NCI-H345 treated with DMSO at 0.1 percent for 48 hours (cell line): ENCODE measurements at regions not wholly inside any gene's neighbourhood (a gene's known extent, or its start where the extent isn't known, plus 50 kb on each side); places are given as distances from the start of the nearest gene placed in this dataset.

Experiments
- DNase-seq: peaks from one replicate; lab custom pipeline; 2025; ENCODE audit not compliant: unreplicated experiment; lab: John Stamatoyannopoulos, UW

DNA sequence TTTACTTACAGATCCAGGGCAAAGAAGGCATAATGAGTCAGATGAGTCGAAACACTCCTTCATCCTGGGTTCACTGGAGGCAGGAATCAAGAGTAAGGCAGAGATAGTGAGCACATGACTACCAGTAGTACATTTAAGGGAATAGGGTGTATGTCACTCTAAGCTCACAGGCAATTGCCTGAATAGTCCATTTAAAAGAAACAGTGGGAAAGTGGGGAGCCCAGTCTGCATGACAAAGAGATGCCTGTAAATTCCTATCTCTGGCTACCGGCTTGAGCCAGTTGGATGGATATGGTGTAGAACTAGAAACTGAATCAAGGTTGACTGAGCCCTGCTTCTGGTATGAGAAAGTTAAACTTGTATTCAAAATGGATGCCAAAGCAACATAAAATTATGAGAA, 861.5 kb upstream of the ZWINT start:
- DNase-seq: no peak

- no peak for DNase-seq
Observed at GRCh38 chr10:57222129-57222528, 861.1 kb upstream of the ZWINT start.

DNA sequence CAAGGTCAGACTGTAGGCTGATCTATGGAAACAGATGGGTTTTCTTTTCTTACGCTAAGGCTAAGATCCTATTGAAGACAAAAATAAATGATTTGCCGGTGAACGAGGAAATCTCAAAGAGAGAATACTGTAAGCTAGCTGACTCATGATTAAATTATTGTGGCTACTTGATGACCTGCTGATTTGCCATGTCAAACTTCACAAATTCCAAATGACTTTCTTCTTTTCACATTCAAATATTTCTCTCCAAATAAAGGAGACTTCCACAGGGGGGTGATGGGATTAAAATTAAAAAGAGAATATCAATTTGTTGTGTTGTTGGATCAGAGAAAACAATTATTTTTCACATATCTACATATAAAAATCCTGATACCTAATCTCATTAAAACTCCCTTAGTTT, 860.6 kb upstream of the ZWINT start:
- no peak for DNase-seq

- no peak for DNase-seq
Observed at GRCh38 chr10:57218382-57218781, 857.3 kb upstream of the ZWINT start.

DNA sequence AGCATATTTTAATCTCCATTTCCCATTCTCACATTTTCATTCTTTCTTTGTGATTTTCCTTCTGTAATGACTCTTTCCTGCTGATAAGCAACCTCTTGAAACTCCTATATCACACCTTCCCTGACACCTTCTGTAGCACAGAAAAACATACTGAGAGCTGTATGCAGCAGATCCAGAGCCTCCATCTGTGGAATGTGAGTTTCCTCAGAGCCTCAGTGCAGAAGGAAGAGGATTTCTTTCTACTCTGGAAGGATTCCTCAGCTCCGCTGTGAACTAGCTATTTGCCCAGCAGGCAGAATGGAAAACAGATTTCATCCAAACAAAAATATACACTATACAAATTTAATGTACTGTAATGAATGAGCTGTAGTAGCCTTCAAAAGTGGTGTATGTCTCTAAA, 841.3 kb upstream of the ZWINT start:
- no peak for DNase-seq

DNA sequence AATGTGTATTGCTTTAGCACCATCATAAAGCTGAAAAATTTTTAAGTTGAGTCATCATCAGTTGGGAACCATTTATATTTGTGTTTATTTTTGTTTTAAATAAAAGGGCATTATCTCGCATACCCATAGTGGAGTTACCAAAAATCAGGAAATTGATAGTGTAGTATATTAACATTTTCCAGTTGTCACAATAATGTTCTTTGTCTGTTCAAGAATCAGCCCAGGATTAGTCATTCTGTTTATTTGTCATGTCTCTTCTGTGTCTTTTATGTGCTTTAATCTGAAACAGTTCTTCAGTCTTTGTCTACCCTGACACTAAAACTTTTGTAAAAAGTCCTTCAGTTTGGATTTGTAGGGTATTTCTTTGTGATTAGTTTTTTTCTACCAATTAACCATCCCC, 827.8 kb upstream of the ZWINT start:
- DNase-seq: no peak

- no peak for DNase-seq
Observed at GRCh38 chr10:57186201-57186600, 825.1 kb upstream of the ZWINT start.

- no peak for DNase-seq
Observed at GRCh38 chr10:57169597-57169996, 808.5 kb upstream of the ZWINT start.

- no peak for DNase-seq
Observed at GRCh38 chr10:57168611-57169240, 807.7 kb upstream of the ZWINT start.

- DNase-seq: no peak
Observed at GRCh38 chr10:57165671-57166070, 804.6 kb upstream of the ZWINT start.

- no peak for DNase-seq
Observed at GRCh38 chr10:57162231-57162630, 801.2 kb upstream of the ZWINT start.

GRCh38 chr10:57161157-57161556, 800.1 kb upstream of the ZWINT start:
- DNase-seq: no peak

DNA sequence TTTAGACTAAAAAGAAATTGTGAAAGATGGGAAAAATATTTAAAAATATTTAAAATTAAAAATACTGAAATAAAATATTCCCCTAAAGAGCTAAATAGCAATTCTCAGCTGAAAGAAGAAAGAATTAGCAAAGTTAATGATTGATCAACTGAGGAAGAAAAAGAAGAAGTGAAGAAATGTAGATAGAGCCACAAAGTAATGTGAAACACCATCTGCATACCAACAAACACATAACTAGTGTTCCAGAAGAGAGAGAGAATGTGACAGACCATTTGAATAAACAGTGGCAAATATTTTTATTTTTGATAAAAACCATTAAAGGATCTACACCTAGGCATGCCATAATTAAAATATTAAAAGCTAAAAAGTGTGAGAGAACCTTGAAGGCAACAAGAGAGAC, 784.5 kb upstream of the ZWINT start:
- DNase-seq: no peak

- no peak for DNase-seq
Observed at GRCh38 chr10:57142925-57143576, 782.0 kb upstream of the ZWINT start.

DNA sequence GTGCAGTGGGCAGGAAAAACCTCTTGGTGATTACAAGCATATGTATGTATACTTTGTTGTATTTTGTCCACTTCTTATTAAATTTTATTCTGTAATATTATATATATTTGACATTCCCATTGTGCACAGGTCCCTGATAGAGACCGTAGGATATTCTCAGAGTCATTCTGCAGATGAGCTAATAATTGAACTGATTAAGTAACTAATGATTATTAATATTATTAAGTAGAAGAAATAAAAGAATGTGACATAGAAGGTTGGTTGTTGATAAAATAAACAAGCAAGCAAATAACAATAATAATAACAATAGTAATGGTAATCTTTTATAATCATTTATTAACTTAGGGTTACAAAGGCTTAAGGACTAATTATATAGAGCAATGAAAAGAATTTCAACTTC, 780.6 kb upstream of the ZWINT start:
- DNase-seq: no peak

DNA sequence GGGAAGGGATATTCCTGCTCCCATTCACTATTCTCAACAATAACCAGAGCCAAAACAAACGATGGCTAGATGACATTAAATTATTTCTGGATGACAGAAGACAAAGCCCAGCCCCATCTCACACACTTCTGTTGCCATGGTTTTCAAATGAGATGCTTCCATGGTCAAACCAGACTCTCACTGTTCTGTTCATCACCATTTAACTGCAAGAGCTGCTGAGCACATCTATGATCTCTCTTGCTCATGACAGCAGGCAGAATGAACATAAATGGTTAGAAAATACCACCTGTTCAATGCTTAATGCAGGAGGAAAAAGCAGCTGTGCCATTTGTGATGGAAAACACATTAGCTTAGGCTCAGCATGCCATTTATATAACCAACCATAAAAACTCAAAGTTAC, 758.6 kb upstream of the ZWINT start:
- DNase-seq: no peak

DNA sequence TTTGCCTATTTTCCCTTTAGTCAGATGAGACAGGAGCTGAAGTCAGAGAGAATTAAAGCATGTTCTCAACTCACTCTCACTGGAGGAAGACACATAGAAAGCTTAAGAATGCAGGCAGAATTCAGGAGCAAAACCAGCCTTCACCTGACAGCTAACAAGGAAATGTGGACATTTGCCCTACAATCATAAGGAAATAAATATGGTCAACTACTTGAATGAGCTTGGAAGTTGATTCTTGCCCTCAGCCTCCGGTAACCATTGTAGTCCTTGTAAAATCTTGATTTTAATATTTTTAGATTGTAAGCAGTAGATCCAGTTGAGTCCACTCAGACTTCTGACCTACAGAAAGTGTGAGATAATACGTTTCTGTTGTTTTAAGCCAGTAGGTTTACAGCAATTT, 752.5 kb upstream of the ZWINT start:
- DNase-seq: no peak

GRCh38 chr10:57102236-57102635, 741.2 kb upstream of the ZWINT start:
- DNase-seq: no peak

GRCh38 chr10:57098146-57098545, 737.1 kb upstream of the ZWINT start:
- no peak for DNase-seq

- no peak for DNase-seq
Observed at GRCh38 chr10:57096044-57096443, 735.0 kb upstream of the ZWINT start.

- no peak for DNase-seq
Observed at GRCh38 chr10:57094965-57095364, 733.9 kb upstream of the ZWINT start.

GRCh38 chr10:57094083-57094482, 733.0 kb upstream of the ZWINT start:
- no peak for DNase-seq

DNA sequence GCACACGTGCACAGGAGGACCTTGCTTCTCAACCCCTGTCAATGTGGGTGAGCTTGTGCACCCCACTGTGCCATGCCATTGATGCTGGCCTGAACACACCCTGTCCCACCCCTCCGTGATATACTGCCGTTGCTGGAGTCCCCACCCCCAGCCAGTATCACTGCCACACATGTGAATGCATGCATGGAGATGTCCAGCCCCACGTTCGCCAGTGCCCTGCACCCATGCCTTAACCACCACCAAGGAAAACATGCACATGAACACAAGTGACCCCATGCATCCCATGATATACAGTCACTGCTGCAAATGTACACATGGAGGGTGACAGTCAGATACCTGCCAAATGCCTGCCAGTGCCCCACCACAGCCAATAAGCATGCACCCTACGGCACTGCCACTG, 692.5 kb upstream of the ZWINT start:
- DNase-seq: no peak
